ENCODE measurements at regions not wholly inside any gene's neighbourhood (a gene's known extent, or its start where the extent isn't known, plus 50 kb on each side); places are given as distances from the start of the nearest gene placed in this dataset.
"Not testable (repeated sequence)": the region's sequence is repeated elsewhere in the genome, so short reads cannot be mapped to it uniquely, and the experiment has no call there.

DNA sequence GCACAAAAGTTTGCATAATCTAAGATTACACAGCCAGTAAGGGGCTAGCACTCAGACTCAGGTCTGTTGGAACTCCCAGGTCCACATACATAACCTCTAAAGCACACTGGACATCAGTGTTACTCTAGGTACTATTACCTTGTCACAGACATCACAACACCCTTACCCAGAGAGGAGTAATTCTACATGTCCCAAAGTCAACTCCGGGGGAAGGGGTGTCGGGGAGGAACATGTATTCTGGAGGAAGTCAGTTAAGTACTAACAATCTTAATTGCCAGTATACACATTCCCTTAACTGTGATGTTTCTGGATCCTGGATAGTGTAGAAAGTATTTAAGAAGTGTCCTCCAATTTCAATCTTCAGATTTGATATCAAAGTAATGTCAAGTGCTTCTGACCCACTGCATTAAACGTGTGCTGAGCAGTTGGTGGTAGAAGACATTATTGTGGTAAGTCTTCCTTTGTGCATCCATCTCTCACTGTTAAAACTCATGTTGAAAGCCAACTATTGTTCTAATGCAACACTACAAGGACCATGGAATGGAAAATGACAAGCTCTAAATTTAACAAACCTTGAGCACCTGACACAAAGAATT lies 155.4 kb downstream of the CRPPA start:
- no peak overlapping the region for H3K4me3 ChIP-seq
- TF ChIP-seq, protein P1, sequence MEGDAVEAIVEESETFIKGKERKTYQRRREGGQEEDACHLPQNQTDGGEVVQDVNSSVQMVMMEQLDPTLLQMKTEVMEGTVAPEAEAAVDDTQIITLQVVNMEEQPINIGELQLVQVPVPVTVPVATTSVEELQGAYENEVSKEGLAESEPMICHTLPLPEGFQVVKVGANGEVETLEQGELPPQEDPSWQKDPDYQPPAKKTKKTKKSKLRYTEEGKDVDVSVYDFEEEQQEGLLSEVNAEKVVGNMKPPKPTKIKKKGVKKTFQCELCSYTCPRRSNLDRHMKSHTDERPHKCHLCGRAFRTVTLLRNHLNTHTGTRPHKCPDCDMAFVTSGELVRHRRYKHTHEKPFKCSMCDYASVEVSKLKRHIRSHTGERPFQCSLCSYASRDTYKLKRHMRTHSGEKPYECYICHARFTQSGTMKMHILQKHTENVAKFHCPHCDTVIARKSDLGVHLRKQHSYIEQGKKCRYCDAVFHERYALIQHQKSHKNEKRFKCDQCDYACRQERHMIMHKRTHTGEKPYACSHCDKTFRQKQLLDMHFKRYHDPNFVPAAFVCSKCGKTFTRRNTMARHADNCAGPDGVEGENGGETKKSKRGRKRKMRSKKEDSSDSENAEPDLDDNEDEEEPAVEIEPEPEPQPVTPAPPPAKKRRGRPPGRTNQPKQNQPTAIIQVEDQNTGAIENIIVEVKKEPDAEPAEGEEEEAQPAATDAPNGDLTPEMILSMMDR (IDR thresholded peaks at IDR 0.05) = no peak
- intact Hi-C loops (cut with DNase I; ENCODE audit: low total_unique reads) = no loop called here
- no peak overlapping the region for H3K27ac ChIP-seq
- no peaks in the 10 kb centered on the region for H3K9me3 ChIP-seq
- no peaks in the 10 kb centered on the region for H3K27me3 ChIP-seq
- no peak for DNase-seq
- no peaks in the 10 kb centered on the region for H3K36me3 ChIP-seq
- H3K4me1 ChIP-seq = no peaks in the 10 kb centered on the region

DNA sequence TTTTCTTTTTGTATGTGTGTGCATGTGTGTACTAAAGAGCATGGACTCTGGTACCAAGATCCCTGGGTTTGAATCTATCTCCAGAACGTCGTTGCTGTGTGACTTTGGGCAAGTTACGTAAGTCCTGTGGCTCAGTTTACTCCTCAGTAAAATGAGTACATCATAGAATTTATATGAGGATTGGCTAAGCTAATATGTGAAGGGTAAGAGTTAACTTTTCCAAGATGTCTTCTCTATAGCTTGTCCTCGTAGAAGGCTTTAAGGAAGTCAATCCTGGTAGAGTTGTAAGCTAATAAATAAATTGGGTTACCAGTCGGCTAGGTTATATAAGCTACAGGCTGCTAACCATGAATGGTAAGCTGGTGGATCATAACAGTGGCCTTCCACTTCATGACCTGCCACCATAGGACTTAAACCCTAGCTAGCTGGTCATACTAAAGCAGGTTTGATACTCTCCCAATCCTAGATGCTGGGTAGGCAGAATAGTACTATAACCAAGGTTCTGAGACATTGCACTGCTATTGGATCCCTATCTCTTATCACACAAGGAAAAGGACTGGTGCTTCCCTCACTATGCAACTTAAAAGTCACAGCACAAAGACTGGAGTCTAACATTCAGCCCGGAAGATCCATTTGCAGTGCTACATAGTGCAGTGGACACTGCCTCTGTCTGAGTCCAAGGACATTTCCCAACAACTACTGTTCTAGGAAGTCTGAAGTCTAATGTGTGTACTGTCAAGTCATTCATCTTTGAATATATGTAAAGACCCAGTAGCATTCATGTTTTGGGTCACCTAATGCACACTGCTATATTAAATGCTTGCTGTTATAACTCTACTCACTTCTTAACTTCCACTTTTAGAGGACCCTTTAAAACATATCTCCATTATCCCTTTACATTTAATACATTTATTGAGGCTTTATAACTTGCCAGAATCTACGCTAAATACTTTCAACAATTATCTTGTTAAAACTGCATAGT lies 156.2 kb downstream of the CRPPA start:
- Histone ChIP-seq H3K36me3 (no peaks in the 10 kb centered on the region), H3K27me3 (no peaks in the 10 kb centered on the region), H3K4me3 (no peak overlapping the region), H3K4me1 (no peaks in the 10 kb centered on the region), H3K9me3 (no peaks in the 10 kb centered on the region), H3K27ac (no peak overlapping the region)
- no peak for DNase-seq
- TF ChIP-seq, protein P1 (IDR thresholded peaks at IDR 0.05) = no peak
- intact Hi-C loops (cut with DNase I; ENCODE audit: low total_unique reads) = no loop called here

DNA sequence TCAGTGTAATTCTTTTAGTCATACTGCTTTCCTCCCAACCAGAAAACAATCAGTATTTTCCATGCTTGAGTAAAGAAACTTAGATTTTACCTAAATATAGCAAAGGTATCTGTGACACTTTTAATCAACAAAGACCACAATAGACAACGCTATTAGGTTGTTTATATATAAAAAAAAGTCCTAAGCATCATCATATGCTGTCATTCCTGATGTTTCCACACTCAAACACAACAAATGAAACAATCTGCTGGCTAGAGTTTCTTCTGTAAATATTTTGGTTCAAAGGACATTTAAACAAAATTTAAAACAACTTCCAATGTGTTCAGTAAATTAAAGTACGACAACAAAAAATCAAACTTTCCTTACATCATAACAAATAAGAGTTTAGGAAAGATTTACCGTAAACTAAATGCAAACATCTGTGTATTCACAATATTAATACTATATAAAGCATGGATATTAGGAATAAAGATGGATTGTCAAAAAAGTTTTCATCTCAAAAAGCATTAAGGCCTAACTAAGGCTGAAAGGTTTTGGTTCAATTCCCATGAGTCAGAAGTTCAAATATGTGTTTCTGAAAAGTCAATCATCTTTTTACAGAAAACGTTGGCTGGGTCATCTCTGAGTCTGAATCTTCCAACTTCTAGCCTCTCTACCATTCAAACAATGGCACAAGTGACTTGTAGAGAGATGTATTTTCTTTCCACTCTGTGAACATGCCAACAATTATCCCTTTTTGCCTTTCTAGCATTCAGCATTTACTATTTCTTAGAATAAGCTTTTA lies 157.1 kb downstream of the CRPPA start:
- no peak for DNase-seq
- intact Hi-C loops (cut with DNase I; ENCODE audit: low total_unique reads) = no loop called here
- Histone ChIP-seq H3K9me3 (no peaks in the 10 kb centered on the region), H3K27me3 (no peaks in the 10 kb centered on the region), H3K4me1 (no peaks in the 10 kb centered on the region), H3K4me3 (no peak overlapping the region), H3K36me3 (no peaks in the 10 kb centered on the region), H3K27ac (no peak overlapping the region)
- TF ChIP-seq, protein P1 (IDR thresholded peaks at IDR 0.05) = no peak

DNA sequence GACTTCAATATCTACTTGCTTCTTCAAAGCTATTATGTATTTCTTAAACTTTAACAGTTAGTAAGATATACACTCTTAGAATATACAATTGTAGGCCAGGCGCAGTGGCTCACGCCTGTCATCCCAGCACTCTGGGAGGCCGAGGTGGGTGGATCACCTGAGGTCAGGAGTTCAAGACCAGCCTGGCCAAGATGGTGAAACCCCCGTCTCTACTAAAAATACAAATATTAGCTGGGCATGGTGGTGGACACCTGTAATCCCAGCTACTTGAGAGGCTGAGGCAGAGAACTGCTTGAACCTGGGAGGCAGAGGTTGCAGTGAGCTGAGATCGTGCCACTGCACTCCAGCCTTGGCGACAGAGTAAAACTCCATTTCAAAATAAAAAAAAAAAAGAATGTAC lies 158.0 kb downstream of the CRPPA start:
- H3K27ac ChIP-seq; H3K4me1 ChIP-seq; intact Hi-C loops (cut with DNase I; ENCODE audit: low total_unique reads): not testable (repeated sequence)

DNA sequence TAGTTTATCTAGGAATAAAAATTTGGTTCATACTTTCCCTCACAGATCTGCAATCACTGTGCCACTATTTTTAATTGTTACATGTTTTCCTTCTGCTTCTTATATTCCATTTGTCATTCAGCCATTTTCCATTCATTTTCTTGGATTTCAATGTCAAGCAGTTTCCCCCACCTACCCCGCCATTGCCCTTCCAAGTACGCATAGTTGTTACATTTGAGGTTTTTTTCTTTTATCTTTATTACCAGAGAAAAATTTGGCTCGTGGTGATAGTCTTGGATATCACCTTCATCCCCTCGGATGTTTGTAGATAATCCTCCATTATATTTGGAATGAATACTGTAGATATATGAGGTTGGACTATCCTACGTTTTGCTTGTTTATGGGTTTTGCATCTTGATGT lies 159.7 kb downstream of the CRPPA start:
- H3K27ac ChIP-seq = no peak overlapping the region
- H3K9me3 ChIP-seq = peaks cover 0 to 2% (median 0%) of the 10 kb centered on the region in 3 donors
- no peaks in the 10 kb centered on the region for H3K36me3 ChIP-seq
- DNase-seq = no peak
- H3K4me3 ChIP-seq = no peak overlapping the region
- no peaks in the 10 kb centered on the region for H3K27me3 ChIP-seq
- H3K4me1 ChIP-seq = no peaks in the 10 kb centered on the region
- intact Hi-C loops (cut with DNase I; ENCODE audit: low total_unique reads) = no loop called here
- TF ChIP-seq, protein P1 (IDR thresholded peaks at IDR 0.05) = no peak

More for the DNA sequence above, 158.0 kb downstream of the CRPPA start:
- DNase-seq, H3K4me3 ChIP-seq, H3K36me3 ChIP-seq, H3K9me3 ChIP-seq, H3K27me3 ChIP-seq: not testable (repeated sequence)

Measured in tibial artery (tissue), 4 donors.